NB4 (cell line): ENCODE measurements at regions not wholly inside any gene's neighbourhood (a gene's known extent, or its start where the extent isn't known, plus 50 kb on each side); places are given as distances from the start of the nearest gene placed in this dataset.

Experiments
- TF ChIP-seq, protein P1 (sequence below): IDR thresholded peaks from 2 replicates; pipeline ENCODE4 v1.6.1; 2011; ENCODE audit warnings: low read depth, low read length
- TF ChIP-seq, protein P2 (sequence below): IDR thresholded peaks from one replicate; pipeline ENCODE4 v1.5.1; 2012; ENCODE audit warnings: low read depth, low read length

DNA sequence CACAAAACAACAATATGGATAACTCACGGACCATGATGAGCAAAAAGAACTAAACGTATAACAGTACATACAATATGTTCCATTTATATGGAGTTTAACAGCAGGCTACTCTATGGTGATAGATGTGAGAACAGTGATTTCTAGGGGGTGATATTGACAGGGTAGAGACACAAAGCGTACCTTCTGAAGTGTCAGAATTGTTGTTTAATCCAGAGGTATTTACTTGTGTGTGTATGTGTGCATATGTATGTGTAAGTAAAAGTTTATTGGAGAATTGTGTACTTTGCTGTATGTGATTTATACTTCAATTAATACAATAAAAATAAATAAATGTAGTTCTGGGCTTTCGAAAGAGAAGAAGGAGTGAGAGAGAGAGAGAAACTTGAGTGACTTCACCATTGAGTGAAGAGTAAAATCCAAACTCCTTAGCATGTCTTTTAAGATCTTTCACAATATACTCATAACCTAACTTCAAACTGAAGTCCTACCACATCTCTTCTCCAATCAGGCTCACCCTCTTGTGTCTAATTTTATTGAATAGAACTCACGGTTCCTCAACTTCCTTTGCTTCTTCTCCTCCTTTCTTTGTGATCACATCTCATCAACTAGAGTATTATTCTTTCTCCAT lies 126.0 kb upstream of the KLF7 start:
- TF ChIP-seq, protein P1, sequence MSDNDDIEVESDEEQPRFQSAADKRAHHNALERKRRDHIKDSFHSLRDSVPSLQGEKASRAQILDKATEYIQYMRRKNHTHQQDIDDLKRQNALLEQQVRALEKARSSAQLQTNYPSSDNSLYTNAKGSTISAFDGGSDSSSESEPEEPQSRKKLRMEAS: no peak
- TF ChIP-seq, protein P2, sequence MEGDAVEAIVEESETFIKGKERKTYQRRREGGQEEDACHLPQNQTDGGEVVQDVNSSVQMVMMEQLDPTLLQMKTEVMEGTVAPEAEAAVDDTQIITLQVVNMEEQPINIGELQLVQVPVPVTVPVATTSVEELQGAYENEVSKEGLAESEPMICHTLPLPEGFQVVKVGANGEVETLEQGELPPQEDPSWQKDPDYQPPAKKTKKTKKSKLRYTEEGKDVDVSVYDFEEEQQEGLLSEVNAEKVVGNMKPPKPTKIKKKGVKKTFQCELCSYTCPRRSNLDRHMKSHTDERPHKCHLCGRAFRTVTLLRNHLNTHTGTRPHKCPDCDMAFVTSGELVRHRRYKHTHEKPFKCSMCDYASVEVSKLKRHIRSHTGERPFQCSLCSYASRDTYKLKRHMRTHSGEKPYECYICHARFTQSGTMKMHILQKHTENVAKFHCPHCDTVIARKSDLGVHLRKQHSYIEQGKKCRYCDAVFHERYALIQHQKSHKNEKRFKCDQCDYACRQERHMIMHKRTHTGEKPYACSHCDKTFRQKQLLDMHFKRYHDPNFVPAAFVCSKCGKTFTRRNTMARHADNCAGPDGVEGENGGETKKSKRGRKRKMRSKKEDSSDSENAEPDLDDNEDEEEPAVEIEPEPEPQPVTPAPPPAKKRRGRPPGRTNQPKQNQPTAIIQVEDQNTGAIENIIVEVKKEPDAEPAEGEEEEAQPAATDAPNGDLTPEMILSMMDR: no peak
